Stimulated activated CD4-positive, alpha-beta T cell treated with anti-CD3 and anti-CD28 coated beads, Interleukin-2, amount 100 ng/mL, for 24 hours (primary cell): ENCODE measurements at regions not wholly inside any gene's neighbourhood (a gene's known extent, or its start where the extent isn't known, plus 50 kb on each side); places are given as distances from the start of the nearest gene placed in this dataset.
"Not testable (repeated sequence)": the region's sequence is repeated elsewhere in the genome, so short reads cannot be mapped to it uniquely, and the experiment has no call there.

Experiments
- DNase-seq, 2 donors: peaks; one replicate each; pipeline ENCODE4 v3.0.0-alpha.2; 2020

DNA sequence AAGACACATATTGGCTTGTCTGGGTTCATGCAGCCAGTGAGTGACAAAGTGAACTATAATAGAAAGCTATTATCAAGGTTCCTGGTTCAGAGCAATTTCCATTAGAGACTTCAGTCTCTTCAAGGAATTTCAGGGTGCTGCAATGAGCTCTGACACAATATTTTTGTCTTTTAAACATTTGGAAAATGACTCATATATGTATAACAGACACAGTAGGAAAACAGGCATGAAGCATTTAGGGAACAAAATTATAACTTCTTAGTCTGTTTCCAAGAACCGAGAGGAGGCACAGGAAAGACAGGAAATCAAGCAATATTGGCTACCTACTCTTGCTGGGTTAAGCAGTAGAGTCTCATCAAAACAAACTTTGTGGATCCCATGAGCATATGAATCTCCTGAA, 170.4 kb downstream of the PTPRC start:
- no peak for DNase-seq

DNA sequence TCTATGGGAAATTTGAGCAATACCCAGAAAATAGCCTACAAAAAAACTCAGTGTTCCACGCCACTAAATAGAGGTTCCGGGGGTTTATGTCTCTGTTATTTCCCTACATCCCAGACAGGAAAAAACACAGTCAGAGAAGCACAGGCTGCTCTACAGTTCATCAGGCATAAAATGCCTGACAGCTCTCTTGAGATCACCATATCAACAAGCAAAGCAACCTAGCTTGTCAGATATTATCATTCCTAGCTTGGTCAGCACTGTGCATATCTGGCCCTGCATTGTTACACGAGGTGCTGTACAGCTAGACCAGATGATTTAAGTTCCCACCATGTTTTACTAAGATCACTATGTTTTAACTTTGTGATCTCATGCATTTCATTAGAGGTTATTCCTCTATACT, 172.6 kb downstream of the PTPRC start:
- DNase-seq = no peak

DNA sequence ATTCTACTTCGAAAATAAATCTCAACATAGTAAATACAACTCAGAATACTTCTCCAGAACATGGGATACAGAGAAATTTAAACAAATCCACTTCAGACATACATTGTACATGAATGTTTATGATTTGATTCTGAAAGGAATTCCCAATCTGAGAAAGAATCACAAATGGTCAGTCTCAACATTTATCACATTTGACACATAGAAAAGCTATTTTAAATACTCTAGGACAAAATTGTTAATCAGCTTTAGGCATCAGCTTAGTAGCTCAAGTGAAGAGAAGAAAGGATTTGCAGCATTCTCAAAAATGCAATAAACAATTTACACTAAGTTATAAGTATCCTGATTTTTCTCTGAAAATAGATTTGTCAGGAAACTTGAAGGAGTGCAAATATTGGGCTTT, 184.8 kb downstream of the PTPRC start:
- no peak for DNase-seq

DNA sequence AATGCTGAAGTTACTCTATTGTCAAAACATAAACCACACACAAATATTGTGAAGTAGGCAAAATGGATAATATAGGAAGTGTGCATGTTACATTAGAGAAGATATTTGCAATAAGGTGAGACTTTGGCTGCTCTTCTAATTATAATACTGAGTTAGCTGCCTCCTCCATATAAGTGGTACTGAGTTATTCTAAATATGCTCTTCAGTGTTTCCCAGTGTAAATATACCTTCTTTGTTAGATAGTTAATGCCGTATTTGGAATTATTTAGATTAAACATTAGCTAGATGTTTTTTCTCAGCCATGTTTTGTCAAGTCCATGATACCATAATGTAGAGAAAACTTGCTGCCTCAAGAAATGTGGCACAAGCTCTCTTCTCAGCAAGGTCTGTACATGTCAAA, 186.4 kb downstream of the PTPRC start:
- no peak for DNase-seq

- no peak for DNase-seq
Measured at GRCh38 chr1:198829356-198829755, 190.5 kb downstream of the PTPRC start.

- DNase-seq = no peak
Measured at GRCh38 chr1:198829944-198830343, 191.1 kb downstream of the PTPRC start.

DNA sequence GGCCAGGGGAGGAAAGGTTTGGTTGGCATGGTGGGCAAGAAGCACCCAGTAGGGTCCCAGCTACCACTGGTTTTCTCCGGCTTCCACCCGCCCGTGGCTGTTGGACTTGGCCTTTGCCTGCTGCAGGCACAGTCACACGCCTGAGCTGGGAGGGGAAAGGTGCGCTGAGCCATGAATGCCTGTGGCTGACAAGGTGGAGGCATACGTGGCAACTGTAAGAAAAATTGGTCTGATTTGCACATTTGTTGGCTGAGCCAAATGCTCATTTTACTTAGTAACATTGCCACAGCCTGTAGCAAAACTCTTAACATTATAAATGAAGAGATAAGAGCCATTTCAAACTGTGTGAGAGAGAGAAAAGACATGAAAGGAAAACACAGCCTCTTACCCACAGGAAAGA, 191.6 kb downstream of the PTPRC start:
- DNase-seq = no peak

DNA sequence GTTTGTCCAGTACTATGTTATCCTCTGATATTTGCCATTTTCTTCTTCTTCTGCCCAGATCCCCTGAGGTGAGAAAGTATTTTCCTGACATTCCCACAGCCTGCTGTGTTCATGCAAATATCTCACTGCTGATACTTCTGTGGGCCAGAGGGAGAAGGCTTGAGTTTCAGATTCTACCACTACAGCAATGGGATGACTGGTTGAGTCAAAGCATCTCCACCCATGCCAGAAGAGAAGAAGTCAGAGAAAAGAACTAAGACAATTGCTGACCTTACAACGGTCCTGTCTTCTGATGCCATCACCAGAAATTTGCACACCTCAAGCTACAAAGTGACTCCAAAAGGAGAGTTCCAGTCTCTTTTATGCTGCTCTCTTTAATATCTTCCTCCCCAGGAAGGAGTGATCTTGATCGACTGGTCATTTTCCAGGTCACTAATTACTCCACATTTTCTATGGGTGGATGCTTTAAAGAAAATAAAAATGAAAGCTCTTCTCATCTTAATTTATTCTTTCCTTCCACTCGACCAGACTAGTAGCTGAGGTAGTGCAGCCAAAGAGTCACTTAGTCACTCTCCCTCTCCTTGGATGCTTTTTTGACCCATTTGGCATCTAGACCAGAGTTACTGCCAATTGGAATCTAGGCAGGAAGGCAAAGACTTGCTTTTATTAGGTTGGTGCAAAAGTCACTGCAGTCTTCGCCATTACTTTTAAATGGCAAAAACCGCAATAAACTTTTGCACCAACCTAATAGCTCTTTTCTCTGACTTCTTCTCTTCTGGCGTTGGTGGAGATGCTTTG, 195.1 kb downstream of the PTPRC start:
- DNase-seq = no peak

- no peak for DNase-seq
Measured at GRCh38 chr1:198837278-198838021, 198.6 kb downstream of the PTPRC start.

DNA sequence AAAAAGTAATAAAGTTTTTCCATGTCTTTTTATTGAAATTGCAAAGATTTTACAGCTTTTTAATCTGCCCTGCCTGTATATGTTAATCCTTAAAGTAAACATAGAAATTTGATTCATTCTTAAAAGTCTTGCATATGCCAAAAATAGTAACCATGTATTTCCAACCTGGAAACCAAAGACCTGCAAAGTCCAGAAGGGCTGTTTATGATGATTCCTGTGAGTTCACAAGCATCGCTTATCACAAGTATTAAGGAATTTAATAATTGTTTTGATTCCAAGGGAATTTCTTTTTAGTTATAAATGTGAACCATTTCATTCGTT, 199.1 kb downstream of the PTPRC start:
- DNase-seq = no peak

DNA sequence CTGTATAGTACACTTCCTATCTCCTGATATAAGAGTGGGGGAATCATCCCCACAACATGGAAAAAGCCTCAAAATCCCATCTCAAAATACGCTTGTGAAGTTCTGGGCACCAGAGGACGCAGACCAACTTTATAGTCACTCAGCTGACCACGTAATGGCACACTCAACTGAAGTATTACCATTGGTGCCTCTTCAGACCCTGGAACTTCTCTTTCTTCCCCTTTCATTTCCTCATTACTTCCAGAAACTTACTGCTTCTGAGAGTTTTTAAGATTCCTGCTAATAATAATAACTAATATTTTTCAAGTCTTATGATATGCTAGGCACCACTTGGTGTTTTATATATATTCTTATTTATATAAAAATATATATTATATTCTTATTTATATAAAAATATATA, 202.6 kb downstream of the PTPRC start:
- no peak for DNase-seq

DNA sequence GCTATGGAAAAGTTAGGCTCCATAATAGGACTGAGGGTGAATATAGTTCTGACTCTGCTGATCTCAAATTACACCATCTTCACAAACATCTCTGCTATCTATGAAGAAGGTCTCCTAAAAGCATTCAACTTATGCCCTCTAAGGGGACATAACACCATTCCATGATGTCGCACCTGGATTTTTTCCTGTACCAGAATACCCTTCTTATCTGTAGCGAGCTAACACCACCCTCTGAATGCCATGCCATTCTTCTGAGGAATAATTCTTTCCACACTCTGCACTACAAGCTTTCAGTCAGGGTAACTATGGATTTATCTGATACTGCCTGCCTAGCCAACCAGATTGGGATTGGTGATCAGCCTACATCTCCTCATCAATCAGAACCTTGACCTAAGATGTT, 203.8 kb downstream of the PTPRC start:
- DNase-seq = no peak

DNA sequence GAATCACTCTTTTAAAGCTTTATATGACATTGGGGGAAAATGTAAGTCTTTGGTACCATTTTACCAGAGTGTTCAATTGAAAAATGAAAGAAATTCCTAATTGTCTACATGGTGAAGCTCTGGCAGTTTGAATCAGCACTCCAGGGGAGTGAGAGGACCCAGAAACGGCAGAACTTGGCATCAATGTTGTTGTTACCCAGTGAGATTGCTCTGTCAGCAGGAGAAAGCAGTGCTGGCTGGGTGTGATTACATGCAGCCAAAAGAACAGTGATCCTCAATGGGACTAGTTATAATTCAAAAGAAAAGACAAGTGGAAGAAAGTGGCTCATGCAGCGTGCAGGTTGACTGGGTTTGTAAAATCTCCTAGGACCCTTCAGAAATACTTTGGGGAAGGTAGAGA, 206.4 kb downstream of the PTPRC start:
- DNase-seq = no peak

DNA sequence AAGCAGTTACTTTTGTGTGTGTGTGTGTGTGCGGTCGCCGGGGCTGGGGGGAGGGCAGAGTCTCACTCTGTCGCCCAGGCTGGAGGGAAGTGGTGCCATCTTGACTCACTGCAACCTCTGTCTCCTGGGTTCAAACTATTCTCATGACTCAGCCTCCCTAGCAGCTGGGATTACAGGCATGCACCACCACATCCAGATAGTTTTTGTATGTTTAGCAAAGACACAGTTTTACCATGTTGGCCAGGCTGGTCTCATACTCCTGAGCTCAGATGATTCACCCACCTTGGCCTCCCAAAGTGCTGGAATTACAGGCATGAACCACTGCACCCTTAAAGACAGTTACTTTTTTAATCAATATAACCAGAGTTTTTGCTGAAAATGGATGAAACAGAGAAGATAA, 207.0 kb downstream of the PTPRC start:
- DNase-seq = no peak

- no peak for DNase-seq
Measured at GRCh38 chr1:198846556-198846955, 207.7 kb downstream of the PTPRC start.

DNA sequence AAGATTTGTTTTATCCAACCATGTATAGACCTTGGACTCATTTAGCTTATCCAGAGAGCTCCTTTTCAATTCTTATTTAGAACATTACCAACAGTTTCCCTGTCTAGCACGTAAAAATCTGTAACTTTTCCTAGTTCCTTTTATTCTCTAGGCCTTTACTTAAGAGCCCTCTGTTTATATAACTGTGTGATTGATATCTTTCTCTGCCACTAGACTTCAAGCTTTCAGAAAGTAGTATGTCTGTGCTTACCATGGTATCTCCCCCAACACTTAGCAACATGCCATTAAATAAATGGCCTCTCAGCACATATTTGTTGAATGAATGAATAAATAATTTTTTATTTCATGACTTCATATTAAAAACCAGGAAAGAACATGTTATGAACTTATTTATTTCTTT, 209.4 kb downstream of the PTPRC start:
- no peak for DNase-seq

GRCh38 chr1:198848649-198849048, 209.8 kb downstream of the PTPRC start:
- DNase-seq = no peak

GRCh38 chr1:198849093-198849492, 210.3 kb downstream of the PTPRC start:
- no peak for DNase-seq

GRCh38 chr1:198850196-198850595, 211.4 kb downstream of the PTPRC start:
- DNase-seq = no peak

- DNase-seq = not testable (repeated sequence)
Measured at GRCh38 chr1:198850966-198851365, 212.1 kb downstream of the PTPRC start.

- no peak for DNase-seq
Measured at GRCh38 chr1:198856601-198857000, 217.8 kb downstream of the PTPRC start.

DNA sequence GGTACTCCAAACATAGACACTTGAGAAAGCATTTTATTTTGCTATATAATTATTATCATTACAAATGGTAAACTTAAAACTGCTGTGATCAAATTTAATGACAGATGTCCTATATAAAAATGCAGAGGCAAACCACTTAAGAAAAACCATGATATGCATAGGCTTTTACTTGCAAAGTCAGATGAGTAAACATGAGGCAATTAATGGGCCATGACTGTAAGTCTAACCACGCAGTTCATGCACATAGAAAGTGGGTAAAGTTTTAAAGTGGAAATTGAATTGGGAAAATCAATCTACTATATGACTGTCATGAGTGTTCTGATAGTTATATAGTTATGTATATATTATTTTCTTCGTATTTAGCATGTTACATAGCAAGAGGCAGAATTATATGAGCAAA, 219.2 kb downstream of the PTPRC start:
- DNase-seq = no peak

GRCh38 chr1:198860371-198860770, 221.5 kb downstream of the PTPRC start:
- DNase-seq = no peak

- DNase-seq = no peak
Measured at GRCh38 chr1:198861636-198862035, 222.8 kb downstream of the PTPRC start.

DNA sequence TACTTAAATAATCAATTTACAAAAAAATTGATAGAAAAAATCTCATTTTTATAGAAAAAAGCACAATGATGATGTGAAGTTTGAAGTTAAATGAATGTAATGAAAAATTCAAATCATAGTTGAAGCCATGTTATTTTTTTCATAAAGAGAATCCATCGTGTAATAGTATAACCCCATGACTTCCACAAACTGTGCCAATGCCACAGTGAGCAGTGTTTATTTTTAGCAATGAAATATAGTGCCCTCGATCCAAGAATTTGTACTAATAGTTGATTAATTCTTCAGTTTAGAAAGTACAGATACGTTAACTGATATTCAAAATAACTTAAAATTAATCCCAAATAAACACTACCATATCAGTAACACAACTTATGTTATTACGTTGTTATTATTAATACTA, 225.9 kb downstream of the PTPRC start:
- no peak for DNase-seq
